A549 (cell line): ENCODE measurements at regions not wholly inside any gene's neighbourhood (a gene's known extent, or its start where the extent isn't known, plus 50 kb on each side); places are given as distances from the start of the nearest gene placed in this dataset.
"Not testable (repeated sequence)": the region's sequence is repeated elsewhere in the genome, so short reads cannot be mapped to it uniquely, and the experiment has no call there.

Source experiments
- ATAC-seq, 2 experiments: fragments of 200-7000 bp in 1 of 2; fragments of >200 bp in 1 of 2; cut with Nextera tagmentation in 1 of 2; cut with Tn5 transposase in 1 of 2; 3 replicates each; pipeline versions ENCODE4 v1.8.0 to v1.9.1; 2018 to 2020; ENCODE audit warnings: mild to moderate bottlenecking in 1 of 2, moderate library complexity in 1 of 2
- CTCF ChIA-PET: fragments of 300-600 bp; sonication (Branson Sonifier 250); formaldehyde crosslinking; extraction: SDS; loops from one replicate; lab custom pipeline; 2021; ENCODE audit warnings: antibody characterized with exemption, inconsistent platforms; lab: Yijun Ruan, JAX
- POLR2A ChIA-PET: fragments of 350-600 bp; formaldehyde crosslinking; extraction: SDS; loops from one replicate; lab custom pipeline; 2021; ENCODE audit warnings: antibody characterized with exemption, inconsistent platforms; lab: Yijun Ruan, JAX
- DNase-seq, 2 experiments: peaks; one replicate each; pipeline versions ENCODE4 v3.0.0 to v3.0.0-alpha.2; 2011 to 2016; ENCODE audit warnings: low read depth in 1 of 2, low spot score in 1 of 2
- FAIRE-seq: peaks from 2 replicates; lab custom pipeline; 2011; peaks lifted over from hg19 to GRCh38; lab: Jason Lieb, UNC
- H3K27ac ChIP-seq, 2 experiments: fragments of >200 bp; sonication (Bioruptor Twin); formaldehyde crosslinking; 3 replicates each; pipeline ENCODE4 v1.5.1; 2016 to 2017
- H3K4me1 ChIP-seq: fragments of >200 bp; sonication (Bioruptor Twin); formaldehyde crosslinking; 3 replicates; pipeline ENCODE4 v1.6.1; 2016
- H3K4me2 ChIP-seq: fragments of >200 bp; sonication (Bioruptor Twin); formaldehyde crosslinking; 3 replicates; pipeline ENCODE4 v1.6.1; 2016
- H3K4me3 ChIP-seq: fragments of >200 bp; sonication (Bioruptor Twin); formaldehyde crosslinking; 3 replicates; pipeline ENCODE4 v1.5.1; 2016
- H3K9me3 ChIP-seq: fragments of >200 bp; sonication (Bioruptor Twin); formaldehyde crosslinking; 3 replicates; pipeline ENCODE4 v1.6.1; 2016
- WGBS: methylation state at CpG from one replicate; pipeline ENCODE4 v1.1.6; 2017; ENCODE audit errors: missing lambda C conversion rate; 5-methylcytosine and 5-hydroxymethylcytosine counted together
- small RNA-seq, 6 experiments: library from RNA; depleted of rRNA; stranded (forward); fragments of <200 nt; gene quantifications; one replicate each; pipeline ENCODE3, GENCODE V24; 2012

DNA sequence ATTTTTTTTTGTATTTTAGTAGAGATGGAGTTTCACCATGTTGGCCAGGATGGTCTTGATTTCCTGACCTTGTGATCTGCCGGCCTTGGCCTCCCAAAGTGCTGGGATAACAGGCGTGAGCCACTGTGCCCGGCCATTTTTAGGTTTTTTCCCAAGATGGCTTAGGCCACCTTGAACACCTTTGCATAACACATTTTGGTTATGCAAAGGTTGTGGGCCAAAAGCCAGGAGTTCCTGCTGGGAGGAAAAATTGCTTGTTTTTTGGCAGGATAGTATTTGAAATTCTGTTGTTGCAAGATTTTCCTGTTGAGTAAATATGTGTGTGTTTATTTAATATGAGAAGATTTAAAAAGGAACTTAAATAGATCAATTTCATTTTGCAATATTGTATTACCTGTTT lies 65.3 kb upstream of the KCNJ18 start:
- 44% methylated on average over 3 of the region's 3 CpGs for WGBS
- H3K4me1 ChIP-seq, DNase-seq, CTCF ChIA-PET, H3K4me2 ChIP-seq, POLR2A ChIA-PET, H3K4me3 ChIP-seq, H3K9me3 ChIP-seq, FAIRE-seq, ATAC-seq, H3K27ac ChIP-seq: not testable (repeated sequence)

Small RNA genes lying in the stretch of these regions (small RNA-seq; reads per million reads assigned to genes)
- gene AC233702.6 (0 reads per million in 6 experiments), gene AC233702.8 (0 reads per million in 6 experiments)
